AML-193 (cell line): ENCODE measurements at regions not wholly inside any gene's neighbourhood (a gene's known extent, or its start where the extent isn't known, plus 50 kb on each side); places are given as distances from the start of the nearest gene placed in this dataset.

Source experiments
- DNase-seq, 2 experiments: peaks; one replicate each; lab custom pipeline; 2025; lab: John Stamatoyannopoulos, UW

DNA sequence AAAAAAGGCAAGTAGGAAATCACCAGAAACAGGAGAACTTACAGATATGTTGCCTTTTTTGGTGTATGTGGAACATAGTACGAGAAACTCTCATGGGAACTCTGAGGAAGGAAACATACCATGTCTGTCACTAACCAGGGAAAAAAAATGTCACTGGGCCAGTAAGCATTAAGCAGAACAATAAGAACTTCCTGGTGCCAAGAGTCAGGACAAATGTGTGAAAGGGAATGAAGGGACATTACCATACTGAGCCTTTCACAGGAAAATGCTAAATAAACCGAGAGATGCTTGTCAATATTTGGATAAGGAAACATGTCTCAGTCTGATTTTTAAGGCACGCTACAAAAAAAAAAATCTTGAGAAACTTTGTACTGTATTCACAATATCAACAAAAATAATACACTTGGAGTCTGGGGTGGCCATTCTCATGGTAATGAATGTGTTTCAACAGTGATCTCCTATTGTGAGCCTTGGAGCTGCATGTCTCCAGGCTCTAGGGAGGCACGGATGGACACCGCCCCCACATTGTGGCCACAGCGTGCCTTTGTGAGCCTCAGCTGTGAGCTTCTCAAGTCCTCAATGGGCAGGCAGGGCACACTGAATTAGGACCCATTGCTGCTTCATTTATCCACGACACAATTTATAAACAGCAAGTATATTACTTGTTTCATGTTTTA, 113.0 kb upstream of the ARGLU1 start:
- DNase-seq, result no peak

DNA sequence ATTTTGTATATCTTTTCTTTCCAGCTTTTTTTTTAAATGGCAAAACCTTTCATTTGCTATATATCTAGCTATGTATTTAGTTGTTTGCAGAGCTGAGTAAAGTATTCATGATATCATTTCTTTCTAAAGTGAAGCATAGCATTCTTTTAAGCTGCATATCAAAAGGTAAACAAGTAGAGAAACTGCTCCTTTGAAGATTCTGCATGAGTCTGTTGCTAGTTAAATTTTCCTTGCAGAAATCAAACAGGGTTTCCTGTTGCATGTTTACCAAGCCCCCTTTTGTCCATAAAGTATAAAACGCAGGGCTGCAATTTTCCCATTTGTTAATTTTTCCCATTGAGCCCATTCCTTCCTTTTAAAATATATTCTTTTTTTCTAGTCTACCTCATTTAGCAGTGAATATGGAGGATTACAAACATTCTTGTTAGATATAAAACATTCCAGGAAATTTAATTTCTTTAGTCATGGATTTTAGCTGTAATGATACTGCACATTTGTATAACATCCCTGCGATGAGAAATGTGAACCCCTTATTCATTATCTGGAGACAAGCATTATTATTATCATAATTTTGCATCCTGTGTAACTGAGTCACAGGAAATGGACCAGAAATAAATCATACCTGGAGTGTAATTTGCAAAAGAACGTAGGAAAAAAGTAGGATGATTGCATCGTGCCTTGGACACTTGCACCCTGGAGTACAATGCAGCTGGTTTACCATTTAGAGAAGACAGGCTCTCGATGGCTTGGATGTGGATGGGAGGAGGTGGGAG, 110.9 kb upstream of the ARGLU1 start:
- DNase-seq, result no peak

DNA sequence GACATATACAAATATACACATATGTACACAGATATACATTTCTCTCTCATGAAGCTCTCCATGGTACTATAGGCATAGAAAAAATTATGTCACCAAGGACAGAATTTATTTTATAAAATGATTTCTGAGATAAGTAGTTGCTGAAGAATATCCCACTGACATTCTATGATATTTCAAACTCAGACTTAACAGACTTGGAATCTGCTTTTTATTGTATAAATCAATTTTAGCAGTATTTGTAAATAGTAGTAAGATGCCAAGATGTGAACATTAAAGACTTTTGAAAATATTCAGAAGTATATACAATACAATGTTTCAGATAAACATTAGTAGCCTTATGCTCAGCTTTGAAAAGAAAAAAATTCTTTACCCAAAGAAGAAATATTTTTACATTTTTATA, 107.4 kb upstream of the ARGLU1 start:
- no peak for DNase-seq

DNA sequence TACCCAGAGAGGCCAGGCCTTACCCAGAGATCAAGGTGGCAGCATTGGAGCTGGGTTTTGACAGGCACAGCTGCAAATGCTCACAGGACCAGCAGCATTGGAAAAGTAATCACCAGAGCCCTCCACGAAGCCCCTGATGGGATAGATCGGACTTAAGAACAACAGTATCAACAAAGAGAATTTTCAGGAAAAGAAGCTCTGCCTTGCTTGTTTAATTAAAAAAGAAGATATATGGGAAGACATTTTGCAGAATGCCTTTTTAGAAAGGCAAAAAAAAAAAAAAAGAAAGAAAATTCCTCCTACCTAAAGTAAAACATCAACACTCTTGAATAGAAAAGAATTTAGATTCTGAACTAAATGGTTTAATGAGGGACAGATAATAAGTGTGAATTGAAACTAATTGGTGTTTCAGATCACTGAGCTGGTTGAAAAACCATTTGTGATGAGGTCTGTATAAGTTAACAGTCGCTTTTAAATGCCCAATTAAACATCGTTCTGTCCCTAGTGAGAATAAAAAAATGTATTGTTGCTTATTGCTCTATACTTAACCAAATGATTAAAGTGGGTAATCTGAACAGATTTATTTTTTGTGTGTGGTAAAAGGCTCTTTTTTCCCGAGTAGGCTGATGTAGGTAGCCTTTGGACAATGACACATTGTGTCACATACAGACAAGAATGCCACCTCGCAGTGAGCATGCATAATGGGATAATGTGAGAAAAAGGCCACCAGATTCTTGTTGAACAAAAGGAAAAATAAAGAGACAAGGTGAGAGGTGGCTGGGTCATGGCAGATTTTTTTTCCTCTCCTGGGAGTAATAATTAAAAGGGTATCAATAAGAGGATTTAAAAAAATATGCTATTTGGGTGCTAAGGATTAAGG, 93.0 kb upstream of the ARGLU1 start:
- no peak for DNase-seq

DNA sequence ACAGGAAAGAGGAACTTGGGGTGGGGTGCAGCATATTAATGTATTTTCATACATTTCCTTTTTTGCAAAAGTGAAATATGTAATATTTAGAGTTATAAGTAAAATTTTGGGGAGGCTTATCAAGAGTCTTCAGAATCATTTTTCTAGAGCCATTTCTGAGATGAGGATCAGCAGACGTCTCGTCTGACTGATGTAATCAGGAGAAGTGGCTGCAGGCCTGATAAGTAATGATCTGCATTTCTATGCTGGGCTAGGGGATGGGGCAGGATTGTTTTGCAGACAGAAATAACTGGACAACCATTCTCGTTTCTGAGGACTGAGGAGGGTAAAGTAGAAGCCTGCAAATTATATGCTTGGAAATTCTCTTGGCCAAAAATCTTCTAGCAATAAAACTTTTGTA, 89.2 kb upstream of the ARGLU1 start:
- DNase-seq, result no peak

DNA sequence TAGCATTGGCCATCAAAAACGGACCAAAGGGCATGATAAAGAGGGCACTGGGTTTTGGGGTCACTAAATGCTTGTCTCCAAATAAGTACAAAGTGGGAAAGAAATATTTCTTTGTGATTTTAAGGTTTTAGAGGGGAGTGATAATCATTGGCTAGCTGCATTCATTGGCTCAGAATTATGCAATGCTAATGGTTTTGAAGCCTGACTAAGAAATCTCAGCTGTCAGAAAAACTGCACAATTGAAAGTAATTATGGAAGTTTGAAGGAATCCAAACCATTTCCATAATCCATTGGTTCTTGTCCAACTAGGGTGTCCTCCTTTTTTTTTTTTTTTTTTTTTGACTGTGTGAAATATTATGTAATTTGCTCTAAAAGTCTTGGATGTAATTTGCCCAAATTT, 88.2 kb upstream of the ARGLU1 start:
- no peak for DNase-seq

DNA sequence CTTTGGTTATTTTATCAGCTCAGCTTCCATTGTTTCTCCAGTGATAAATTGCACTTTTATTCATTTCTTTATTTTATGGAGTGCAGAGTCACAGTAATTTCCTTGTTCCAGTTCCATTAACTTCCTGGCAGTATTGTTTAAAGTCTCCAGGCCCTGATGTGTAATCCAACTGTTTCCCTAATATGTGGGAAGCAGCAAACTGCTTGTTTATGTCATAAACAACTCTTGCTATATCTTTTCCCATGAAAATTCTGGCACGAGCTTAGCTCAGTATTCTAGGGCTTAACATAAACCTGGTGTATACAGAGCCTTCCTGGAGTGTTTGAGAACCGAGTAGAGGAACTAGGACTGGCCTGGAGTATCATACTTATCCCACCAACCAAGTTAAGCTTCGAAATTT, 83.5 kb upstream of the ARGLU1 start:
- no peak for DNase-seq

DNA sequence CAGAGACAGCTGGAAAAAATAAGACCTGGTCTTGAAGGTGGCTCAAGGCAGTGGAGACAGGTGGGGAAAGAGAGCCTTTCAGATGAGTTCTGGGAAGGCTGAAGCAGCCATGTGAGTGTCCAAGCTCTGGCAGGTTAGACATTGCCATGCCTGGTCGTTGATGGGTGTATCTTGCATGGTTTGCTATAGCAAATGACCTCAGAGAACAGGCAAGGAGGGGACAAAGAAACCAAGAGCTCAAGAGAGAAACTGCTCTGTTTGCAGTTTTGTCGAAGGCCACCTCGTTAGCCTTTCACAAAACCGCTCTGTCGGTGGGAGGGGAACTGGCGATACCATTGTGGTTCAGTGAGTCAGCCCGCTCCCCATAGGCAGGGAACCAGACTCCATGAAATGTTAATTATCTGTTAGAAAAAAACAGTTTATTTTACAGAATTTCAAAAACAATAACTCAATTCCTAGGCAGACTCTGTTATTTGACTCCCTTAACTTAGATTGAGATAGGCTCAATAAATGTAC, 82.8 kb upstream of the ARGLU1 start:
- no peak for DNase-seq

DNA sequence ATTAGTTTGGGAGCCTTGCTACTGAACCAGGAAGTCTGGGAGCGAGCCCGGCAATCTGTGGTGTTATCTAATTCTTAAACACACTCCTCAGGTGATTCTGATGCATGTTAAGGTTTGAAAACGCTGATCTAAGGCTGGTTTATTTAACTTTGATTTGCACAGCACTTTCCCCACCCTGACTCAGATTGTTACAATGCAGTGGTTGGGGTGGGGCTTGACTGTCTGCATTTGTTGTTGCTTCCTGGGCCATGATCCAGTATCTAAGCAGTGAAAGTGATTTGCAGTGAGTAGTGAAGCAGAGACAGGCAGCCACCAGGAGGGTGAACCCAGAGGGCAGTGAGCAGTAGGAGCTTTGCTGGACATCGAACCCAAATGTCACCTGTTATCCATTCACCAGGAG, 81.6 kb upstream of the ARGLU1 start:
- DNase-seq, result no peak

DNA sequence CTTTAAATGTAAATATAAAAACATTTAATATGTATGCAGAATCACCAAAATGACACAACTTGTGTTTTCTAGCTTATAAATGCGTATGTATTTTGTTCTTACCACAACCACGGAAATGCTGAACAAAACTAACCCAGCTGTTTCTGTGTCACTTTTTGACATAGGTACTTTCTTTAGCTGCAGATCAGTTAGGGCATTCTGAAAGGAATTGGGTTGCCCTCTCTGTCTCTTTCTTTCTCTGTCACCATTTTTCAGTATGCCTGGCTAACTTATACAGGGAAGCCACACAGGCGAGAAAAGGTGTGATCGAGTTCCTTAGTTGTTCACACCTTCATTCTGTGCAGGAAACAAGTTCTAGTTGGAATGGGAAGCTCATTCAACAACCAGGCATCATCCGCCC, 72.6 kb upstream of the ARGLU1 start:
- DNase-seq, result no peak

DNA sequence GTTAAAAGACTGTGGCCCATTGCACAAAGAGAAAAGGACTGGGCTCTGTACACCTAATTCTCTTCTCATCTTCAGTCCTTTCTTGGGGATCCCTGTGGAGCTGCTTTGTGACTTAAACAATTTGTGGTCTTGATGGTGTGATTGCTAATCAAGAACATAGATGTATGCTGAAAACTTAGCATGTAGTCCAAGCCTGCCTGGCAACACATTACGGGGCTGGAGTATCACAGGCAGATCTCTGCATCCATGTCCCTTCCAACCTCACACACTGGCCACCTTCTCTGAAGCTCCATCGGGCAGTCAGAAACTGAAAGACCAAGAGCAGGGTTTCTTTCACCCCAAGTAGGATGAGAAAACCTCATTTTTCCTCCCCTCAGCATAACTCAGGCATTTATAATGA, 69.6 kb upstream of the ARGLU1 start:
- DNase-seq, result no peak

DNA sequence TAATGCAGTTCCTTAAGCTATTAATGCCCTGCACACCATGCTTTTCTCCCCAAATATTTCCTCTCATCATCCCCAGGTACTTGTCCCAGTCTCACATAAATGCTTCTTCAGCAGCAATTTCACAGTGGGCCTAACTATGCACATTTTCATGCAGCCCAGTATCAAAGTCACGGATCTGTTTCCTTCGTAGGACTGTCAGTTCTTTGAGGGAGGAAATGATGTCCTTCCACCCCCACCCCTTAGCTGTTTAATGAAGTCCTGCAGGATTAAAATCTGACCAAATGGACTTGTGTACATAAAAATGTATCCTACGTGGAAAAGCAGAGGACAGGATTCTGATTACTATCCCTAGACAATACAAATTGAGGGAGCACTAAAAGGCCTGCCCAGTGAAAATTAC, 68.6 kb upstream of the ARGLU1 start:
- no peak for DNase-seq

DNA sequence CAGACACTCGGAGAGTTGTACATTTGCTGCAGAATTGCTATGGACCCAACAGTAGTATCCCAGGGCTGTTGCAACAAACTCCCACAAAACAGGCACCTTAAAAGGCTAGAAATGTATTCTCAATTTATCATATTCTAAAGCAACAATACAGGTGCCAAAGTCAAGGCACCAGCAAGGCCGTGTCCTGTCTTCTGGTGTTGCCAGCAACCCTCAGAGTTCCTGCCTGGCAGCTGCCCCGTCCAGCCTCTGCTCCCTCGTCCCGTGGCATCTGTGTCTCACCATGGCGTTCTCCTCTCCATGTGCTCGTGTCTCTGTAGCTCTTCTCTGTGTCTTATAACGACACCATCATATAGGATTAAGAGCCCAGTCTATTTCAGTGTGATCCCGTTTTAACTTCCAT, 67.7 kb upstream of the ARGLU1 start:
- DNase-seq, result no peak

DNA sequence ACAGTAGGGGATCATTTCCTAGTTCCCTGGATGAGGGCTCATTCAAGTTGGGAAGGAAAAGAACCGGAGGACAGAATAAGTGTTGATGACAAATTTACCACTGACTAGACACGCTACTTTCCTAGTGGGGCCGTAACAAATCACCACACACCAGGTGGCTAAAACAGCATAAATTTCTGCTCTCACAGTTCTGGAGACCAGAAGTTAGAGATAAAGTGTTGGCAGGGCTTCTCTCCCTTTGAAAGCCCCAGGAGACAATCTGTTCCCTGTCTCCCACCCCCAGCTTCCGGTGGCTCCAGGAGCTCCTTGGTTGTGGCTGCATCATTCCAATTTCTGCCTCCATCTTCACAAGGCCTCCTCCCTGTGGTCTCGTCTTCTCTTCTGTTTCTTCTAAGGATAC, 65.4 kb upstream of the ARGLU1 start:
- no peak for DNase-seq

DNA sequence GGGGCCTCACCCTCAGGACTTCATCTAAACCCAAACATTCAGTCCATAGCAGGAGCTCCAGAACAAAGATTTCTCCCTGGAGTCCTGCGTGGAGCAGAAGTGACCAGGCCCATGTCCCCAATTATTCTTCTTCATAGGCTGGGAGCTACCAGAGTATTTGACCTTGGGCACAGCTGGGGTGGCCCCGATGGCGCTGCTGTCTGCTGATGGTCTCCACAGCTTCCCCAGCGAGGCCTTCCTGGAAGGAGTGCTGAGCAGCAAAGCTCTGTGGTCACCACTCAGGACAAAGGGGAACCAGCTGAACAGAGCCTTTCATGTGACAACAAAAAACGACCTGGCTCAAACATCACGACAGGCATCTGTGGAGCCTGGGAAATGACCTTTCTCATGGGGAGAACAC, 62.7 kb upstream of the ARGLU1 start:
- no peak for DNase-seq

DNA sequence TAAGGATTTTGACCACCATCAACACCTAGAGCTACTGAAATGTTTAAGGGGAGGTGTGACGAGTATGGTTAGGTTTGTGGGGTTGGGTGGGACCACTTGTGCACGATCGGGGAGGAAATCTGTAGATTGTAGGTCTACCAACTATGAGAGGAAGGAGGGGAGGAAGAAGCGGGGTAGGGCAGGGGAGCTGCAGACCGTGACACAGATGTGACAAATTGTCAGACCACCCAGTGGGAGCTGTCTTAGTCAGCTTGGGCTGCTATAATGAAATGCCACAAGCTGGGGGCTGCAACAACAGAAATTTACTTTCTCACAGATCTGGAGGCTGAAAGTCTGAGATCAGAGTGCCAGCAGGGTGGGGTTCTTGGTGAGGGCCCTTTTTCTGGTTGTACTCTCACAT, 62.2 kb upstream of the ARGLU1 start:
- DNase-seq, result no peak

DNA sequence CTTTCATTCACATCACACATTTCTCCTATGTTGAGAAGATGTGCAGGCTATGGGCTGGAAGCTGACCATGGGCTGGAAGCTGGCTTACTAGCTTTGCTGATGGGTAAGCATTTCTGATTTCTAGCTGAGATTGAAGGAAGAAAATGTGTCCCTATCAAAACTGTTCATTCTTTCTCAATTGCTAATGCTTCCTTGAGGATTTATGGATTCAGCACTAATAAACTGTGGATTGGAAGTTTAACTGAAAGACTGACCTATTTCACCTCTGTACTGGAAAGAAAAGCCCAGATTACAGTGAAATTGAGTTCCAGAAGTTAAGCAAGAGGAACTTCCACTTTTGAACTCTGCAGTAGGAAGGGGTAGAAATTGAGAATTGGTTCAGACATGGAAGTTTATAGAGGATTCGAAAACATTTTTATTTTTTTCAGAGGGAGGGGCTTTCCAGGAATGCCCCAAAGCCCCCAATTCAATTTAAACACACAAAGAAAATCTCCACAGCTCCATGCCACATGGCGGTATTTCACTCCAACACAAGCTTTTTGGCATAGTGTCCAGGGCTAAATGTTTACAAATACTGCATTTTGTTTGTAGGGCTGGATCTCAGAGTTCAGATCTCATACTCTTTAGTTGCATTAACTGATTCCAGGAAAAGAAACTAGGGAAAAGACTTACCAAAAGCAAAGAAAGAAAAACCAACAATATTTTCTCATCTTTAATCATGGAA, 61.2 kb upstream of the ARGLU1 start:
- DNase-seq, result no peak

DNA sequence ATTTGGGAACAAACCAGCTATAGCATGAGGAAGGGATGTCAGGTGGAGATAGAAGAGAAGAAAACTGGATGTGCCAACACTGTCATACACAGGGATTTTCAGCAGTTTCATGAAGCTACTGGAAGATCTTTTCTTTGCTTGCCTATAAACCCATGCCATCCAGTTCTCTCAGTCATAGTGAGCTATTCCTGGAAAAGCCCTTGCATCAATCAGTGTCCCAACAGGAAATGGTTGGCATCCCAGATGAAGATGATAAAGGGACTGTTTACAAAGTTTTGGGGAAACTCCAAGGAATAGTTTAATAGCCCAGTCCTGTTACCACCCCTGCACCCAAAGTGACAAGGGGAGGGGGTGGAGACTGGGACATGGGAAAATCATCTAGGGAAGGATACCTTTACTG, 58.5 kb upstream of the ARGLU1 start:
- no peak for DNase-seq

DNA sequence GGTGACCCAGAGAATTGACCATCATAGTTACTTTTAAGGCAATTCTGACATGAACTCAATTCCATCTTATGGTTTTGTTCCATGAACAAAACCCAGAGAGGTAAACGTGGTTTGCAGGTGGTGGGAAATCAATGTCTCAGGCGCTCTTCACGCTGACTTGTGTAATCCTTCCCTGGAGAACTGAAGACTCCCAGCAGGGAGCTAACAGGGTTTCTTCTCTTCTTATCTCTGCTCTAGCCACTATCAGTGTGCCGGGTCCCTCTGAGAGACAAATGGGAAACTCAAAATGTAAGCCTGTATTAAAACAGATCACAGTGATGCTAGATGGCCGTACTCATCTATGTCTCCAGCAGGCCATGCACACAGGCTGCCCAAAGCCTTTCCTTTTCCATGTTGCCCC, 57.6 kb upstream of the ARGLU1 start:
- no peak for DNase-seq

DNA sequence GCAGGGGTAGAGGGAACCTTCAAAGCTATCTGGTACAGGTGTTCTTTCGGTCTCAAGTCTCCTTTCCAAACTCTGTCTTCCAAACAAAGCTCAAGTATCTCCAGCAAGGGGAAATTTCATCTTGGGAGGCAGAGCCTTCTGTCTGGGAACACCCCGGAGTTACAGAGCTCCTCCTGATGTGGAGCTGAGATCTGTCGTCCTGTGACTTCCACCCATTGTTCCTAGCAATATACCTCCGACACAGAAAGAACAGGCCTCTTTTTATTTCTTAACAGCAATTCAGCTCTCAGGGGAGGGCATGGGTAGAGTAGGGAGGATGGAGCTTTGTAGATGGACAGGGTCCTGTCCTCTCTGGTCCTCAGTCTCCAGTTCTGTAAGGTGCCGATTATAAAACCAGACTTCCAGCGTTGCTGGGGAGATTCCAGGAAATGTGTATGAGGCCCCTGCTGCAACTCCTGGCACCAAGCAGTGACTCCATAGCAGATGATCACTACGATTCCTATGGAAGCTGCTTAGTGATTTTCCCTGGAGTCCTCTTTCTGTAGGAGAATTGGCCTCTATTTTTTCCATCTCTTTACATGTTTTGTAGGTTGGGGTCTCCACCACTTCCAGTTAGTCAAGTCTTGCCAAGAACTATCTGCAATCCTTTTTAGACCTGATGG, 56.0 kb upstream of the ARGLU1 start:
- no peak for DNase-seq

DNA sequence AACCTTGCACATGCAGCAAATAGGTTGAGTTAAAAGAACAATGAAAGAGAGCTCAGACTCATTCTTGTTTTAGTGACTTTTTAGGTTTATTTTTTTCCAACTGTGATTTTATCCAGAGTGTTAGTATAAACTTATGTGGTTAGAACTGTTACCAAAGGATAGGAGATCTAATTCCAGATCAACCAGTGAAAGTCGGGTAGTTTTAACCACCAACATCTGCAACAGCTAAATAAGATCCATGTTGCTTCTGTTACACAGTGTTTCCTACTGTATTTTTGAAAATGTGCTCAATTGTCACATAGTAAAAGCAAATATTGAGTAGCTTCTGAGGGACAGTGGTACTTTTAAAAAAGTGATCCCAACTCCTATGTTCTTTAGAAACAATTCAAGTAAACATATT, 53.9 kb upstream of the ARGLU1 start:
- no peak for DNase-seq
